Mesothelial cell of epicardium (in vitro differentiated cells): ENCODE measurements at regions not wholly inside any gene's neighbourhood (a gene's known extent, or its start where the extent isn't known, plus 50 kb on each side); places are given as distances from the start of the nearest gene placed in this dataset.
"Not testable (repeated sequence)": the region's sequence is repeated elsewhere in the genome, so short reads cannot be mapped to it uniquely, and the experiment has no call there.

Source experiments
- DNase-seq, 2 experiments: peaks; one replicate each; pipeline ENCODE4 v3.0.0; 2021; ENCODE audit warnings: low spot score in 2 of 2; ENCODE audit not compliant: unreplicated experiment in 2 of 2
- H3K27ac Mint-ChIP-seq: 2 replicates; pipeline ENCODE4 v1.8.0; 2021; ENCODE audit warnings: mixed read lengths
- H3K27me3 Mint-ChIP-seq: 2 replicates; pipeline ENCODE4 v1.8.0; 2021; ENCODE audit warnings: low read depth, mixed read lengths
- H3K36me3 Mint-ChIP-seq: 2 replicates; pipeline ENCODE4 v1.8.0; 2021; ENCODE audit warnings: mixed read lengths
- H3K4me1 Mint-ChIP-seq: 2 replicates; pipeline ENCODE4 v1.8.0; 2021; ENCODE audit warnings: mixed read lengths
- H3K4me3 Mint-ChIP-seq: 2 replicates; pipeline ENCODE4 v1.8.0; 2021; ENCODE audit warnings: mild to moderate bottlenecking, moderate library complexity, mixed read lengths
- H3K9me3 Mint-ChIP-seq: 2 replicates; pipeline ENCODE4 v1.8.0; 2021; ENCODE audit warnings: mixed read lengths
- CTCF ChIP-seq: fragments of 200-600 bp; sonication (generic); IDR thresholded peaks from one replicate; pipeline ENCODE4 v1.5.0; 2021; ENCODE audit warnings: antibody characterized with exemption; ENCODE audit not compliant: unreplicated experiment

GRCh38 chr18:30613467-30613801 lies 429.1 kb downstream of the DSC3 start:
- no peak overlapping the region for H3K27ac Mint-ChIP-seq
- no peak for TF ChIP-seq CTCF

GRCh38 chr18:30601541-30601940 lies 441.0 kb downstream of the DSC3 start:
- Mint-ChIP-seq H3K4me3 (no peak overlapping the region), H3K27me3 (no peaks in the 10 kb centered on the region), H3K27ac (no peak overlapping the region), H3K36me3 (peaks cover 2% of the 10 kb centered on the region), H3K9me3 (peaks cover 15% of the 10 kb centered on the region), H3K4me1 (no peaks in the 10 kb centered on the region)
- no peak for TF ChIP-seq CTCF
- DNase-seq, result no peak

More at GRCh38 chr18:30613467-30613801, 429.1 kb downstream of the DSC3 start:
- Mint-ChIP-seq H3K4me1 (no peaks in the 10 kb centered on the region), H3K4me3 (no peak overlapping the region), H3K9me3 (no peaks in the 10 kb centered on the region), H3K36me3 (no peaks in the 10 kb centered on the region), H3K27me3 (no peaks in the 10 kb centered on the region)
- DNase-seq, result no peak

- H3K9me3 Mint-ChIP-seq, result peaks cover 8% of the 10 kb centered on the region
- H3K4me3 Mint-ChIP-seq, result no peak overlapping the region
- no peaks in the 10 kb centered on the region for H3K4me1 Mint-ChIP-seq
- no peak overlapping the region for H3K27ac Mint-ChIP-seq
- DNase-seq, result no peak
- no peaks in the 10 kb centered on the region for H3K27me3 Mint-ChIP-seq
- no peak for TF ChIP-seq CTCF
- no peaks in the 10 kb centered on the region for H3K36me3 Mint-ChIP-seq
Measured at GRCh38 chr18:30597202-30597601, 445.3 kb downstream of the DSC3 start.

- peaks cover 8% of the 10 kb centered on the region for H3K9me3 Mint-ChIP-seq
- no peak overlapping the region for H3K27ac Mint-ChIP-seq
- H3K27me3 Mint-ChIP-seq, result no peaks in the 10 kb centered on the region
- H3K4me1 Mint-ChIP-seq, result no peaks in the 10 kb centered on the region
- H3K36me3 Mint-ChIP-seq, result no peaks in the 10 kb centered on the region
- no peak for DNase-seq
- no peak for TF ChIP-seq CTCF
- no peak overlapping the region for H3K4me3 Mint-ChIP-seq
Measured at GRCh38 chr18:30596635-30597034, 445.9 kb downstream of the DSC3 start.

GRCh38 chr18:30595942-30596341 lies 446.6 kb downstream of the DSC3 start:
- no peak for TF ChIP-seq CTCF

GRCh38 chr18:30594911-30595310 lies 447.6 kb downstream of the DSC3 start:
- H3K4me1 Mint-ChIP-seq, H3K4me3 Mint-ChIP-seq, H3K36me3 Mint-ChIP-seq, H3K9me3 Mint-ChIP-seq, H3K27ac Mint-ChIP-seq, H3K27me3 Mint-ChIP-seq, DNase-seq: not testable (repeated sequence)

More at GRCh38 chr18:30595942-30596341, 446.6 kb downstream of the DSC3 start:
- H3K36me3 Mint-ChIP-seq, result no peaks in the 10 kb centered on the region
- DNase-seq, result no peak
- H3K4me1 Mint-ChIP-seq, result no peaks in the 10 kb centered on the region
- peaks cover 8% of the 10 kb centered on the region for H3K9me3 Mint-ChIP-seq
- H3K27me3 Mint-ChIP-seq, result no peaks in the 10 kb centered on the region
- no peak overlapping the region for H3K27ac Mint-ChIP-seq
- no peak overlapping the region for H3K4me3 Mint-ChIP-seq
